Activated CD4-positive, alpha-beta T cell treated with anti-CD3 and anti-CD28 coated beads, Interleukin-10, Interleukin-2, amounts not matched to agents 100 ng/mL and 50 ng/mL, durations not matched to agents 16 hours and 8 hours (primary cell): ENCODE measurements at regions not wholly inside any gene's neighbourhood (a gene's known extent, or its start where the extent isn't known, plus 50 kb on each side); places are given as distances from the start of the nearest gene placed in this dataset.
"Not testable (repeated sequence)": the region's sequence is repeated elsewhere in the genome, so short reads cannot be mapped to it uniquely, and the experiment has no call there.

Experiments
- DNase-seq: peaks from one replicate; pipeline ENCODE4 v3.0.0-alpha.2; 2020

- no peak for DNase-seq
Measured at GRCh38 chr6:167690931-167691330, 135.8 kb upstream of the AFDN start.

- DNase-seq = no peak
Measured at GRCh38 chr6:167691533-167692312, 135.0 kb upstream of the AFDN start.

- DNase-seq = not testable (repeated sequence)
Measured at GRCh38 chr6:167693478-167693877, 133.2 kb upstream of the AFDN start.

GRCh38 chr6:167695831-167696230 lies 130.9 kb upstream of the AFDN start:
- no peak for DNase-seq

- DNase-seq = no peak
Measured at GRCh38 chr6:167696296-167696695, 130.4 kb upstream of the AFDN start.

- no peak for DNase-seq
Measured at GRCh38 chr6:167697316-167697715, 129.4 kb upstream of the AFDN start.

- no peak for DNase-seq
Measured at GRCh38 chr6:167698540-167698939, 128.2 kb upstream of the AFDN start.

- DNase-seq = peak; percentile 81
Measured at GRCh38 chr6:167699141-167699931, 127.4 kb upstream of the AFDN start.

- DNase-seq = no peak
Measured at GRCh38 chr6:167700199-167700598, 126.5 kb upstream of the AFDN start.

GRCh38 chr6:167701010-167701409 lies 125.7 kb upstream of the AFDN start:
- DNase-seq = no peak

GRCh38 chr6:167702241-167702827 lies 124.4 kb upstream of the AFDN start:
- DNase-seq = no peak

- no peak for DNase-seq
Measured at GRCh38 chr6:167703347-167703746, 123.4 kb upstream of the AFDN start.

GRCh38 chr6:167703781-167704180 lies 122.9 kb upstream of the AFDN start:
- no peak for DNase-seq

GRCh38 chr6:167704396-167704901 lies 122.3 kb upstream of the AFDN start:
- DNase-seq = no peak

GRCh38 chr6:167705211-167705750 lies 121.4 kb upstream of the AFDN start:
- DNase-seq = no peak

- peak; percentile 88 for DNase-seq
Measured at GRCh38 chr6:167706313-167707109, 120.2 kb upstream of the AFDN start.

GRCh38 chr6:167707686-167708500 lies 118.8 kb upstream of the AFDN start:
- no peak for DNase-seq

- no peak for DNase-seq
Measured at GRCh38 chr6:167708501-167709094, 118.1 kb upstream of the AFDN start.

GRCh38 chr6:167709196-167709595 lies 117.5 kb upstream of the AFDN start:
- no peak for DNase-seq

- DNase-seq = not testable (repeated sequence)
Measured at GRCh38 chr6:167709776-167710336, 116.9 kb upstream of the AFDN start.
